ENCODE measurements at regions not wholly inside any gene's neighbourhood (a gene's known extent, or its start where the extent isn't known, plus 50 kb on each side); places are given as distances from the start of the nearest gene placed in this dataset.

DNA sequence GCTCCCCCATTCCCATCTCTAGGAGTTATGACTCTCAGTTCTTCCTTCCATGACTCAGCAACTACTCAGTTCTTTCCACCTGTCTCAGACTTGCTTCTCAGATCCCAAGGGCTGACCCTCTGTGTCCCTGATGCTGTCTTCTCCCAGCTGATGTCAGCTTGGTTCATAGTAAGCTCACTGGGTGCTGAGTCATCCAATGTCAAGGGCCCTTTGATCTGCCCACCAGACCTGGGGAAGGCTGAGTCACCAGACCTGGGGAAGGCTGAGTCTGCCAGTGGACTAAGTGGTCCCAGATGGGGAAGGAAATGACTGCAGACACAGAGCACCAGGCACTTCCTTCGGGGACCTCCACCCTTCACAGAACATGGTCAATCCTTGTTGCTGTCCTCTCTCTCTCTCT is 76.1 kb upstream of the ZEB1 start:
- TF ChIP-seq, protein P1, sequence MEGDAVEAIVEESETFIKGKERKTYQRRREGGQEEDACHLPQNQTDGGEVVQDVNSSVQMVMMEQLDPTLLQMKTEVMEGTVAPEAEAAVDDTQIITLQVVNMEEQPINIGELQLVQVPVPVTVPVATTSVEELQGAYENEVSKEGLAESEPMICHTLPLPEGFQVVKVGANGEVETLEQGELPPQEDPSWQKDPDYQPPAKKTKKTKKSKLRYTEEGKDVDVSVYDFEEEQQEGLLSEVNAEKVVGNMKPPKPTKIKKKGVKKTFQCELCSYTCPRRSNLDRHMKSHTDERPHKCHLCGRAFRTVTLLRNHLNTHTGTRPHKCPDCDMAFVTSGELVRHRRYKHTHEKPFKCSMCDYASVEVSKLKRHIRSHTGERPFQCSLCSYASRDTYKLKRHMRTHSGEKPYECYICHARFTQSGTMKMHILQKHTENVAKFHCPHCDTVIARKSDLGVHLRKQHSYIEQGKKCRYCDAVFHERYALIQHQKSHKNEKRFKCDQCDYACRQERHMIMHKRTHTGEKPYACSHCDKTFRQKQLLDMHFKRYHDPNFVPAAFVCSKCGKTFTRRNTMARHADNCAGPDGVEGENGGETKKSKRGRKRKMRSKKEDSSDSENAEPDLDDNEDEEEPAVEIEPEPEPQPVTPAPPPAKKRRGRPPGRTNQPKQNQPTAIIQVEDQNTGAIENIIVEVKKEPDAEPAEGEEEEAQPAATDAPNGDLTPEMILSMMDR (IDR thresholded peaks at IDR 0.05): no peak
- no peak for TF ChIP-seq EP300 (IDR thresholded peaks at IDR 0.05)
- no peak for TF ChIP-seq POLR2A (IDR thresholded peaks at IDR 0.05)
- TF ChIP-seq POLR2AphosphoS5 (IDR thresholded peaks at IDR 0.05): no peak
